ENCODE measurements at regions not wholly inside any gene's neighbourhood (a gene's known extent, or its start where the extent isn't known, plus 50 kb on each side); places are given as distances from the start of the nearest gene placed in this dataset.
A peak's percentile ranks its signal among the peaks of the same experiment; 100 is the strongest.

DNA sequence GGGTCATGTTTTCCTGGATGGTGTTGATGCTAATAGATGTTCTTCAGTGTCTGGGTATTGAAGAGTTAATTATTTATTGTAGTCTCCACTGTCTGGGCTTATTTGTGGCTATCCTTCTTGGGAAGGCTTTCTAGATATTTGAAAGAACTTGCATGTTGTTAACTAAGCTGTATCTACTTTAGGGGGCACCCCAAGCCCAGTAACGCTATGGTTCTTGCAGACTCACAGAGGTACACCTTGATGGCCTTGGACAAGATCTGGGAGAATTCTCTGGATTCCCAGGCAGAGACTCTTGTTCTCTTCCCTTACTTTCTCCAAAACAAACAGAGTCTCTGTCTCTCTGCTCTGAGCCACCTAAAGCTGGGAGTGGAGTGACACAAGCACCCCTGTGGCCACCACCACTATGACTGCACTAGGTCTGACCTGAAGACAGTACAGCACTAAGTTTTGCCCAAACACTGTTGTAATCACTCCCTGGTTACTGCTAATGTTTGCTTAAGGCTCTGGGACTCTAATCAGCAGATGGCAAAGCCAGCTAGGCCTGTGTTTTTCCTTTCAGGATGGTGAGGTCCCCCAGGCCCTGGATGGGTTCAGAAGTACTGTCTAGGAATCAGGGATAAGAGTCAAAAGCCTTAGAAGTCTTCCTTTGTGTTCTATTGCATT is 76.5 kb upstream of the C1orf21 start:
- no peak overlapping the region for H2AK5ac ChIP-seq (ENCODE audit: insufficient read length, low read length)
- H3K56ac ChIP-seq (ENCODE audit: insufficient read length, low read depth, low read length): no peak overlapping the region
- H3K27ac ChIP-seq (ENCODE audit: insufficient read length, low read depth, low read length): no peak overlapping the region
- peaks cover 2% of the 10 kb centered on the region for H3K27me3 Mint-ChIP-seq (ENCODE audit: low read depth)
- H3K36me3 Mint-ChIP-seq (ENCODE audit: insufficient read depth in 1 of 3, low read depth in 3 of 3): peaks cover 0 to 17% (median 2%) of the 10 kb centered on the region in 3 experiments; a peak in 3 of 7 replicates
- no peak overlapping the region for H2BK20ac ChIP-seq (ENCODE audit: low read depth, low read length, poor library complexity, severe bottlenecking)
- no peak overlapping the region for H3K14ac ChIP-seq (ENCODE audit: insufficient read depth, low read length)
- no peak overlapping the region for H4K8ac ChIP-seq (replicated peaks; ENCODE audit: insufficient read length, low read depth, low read length)
- DNase-seq: no peak
- H3K4ac ChIP-seq (ENCODE audit: low read depth, low read length): no peak overlapping the region
- no peaks in the 10 kb centered on the region for H3K23me2 ChIP-seq (ENCODE audit: insufficient read length, low read depth, low read length, poor library complexity, severe bottlenecking)
- H4K20me1 ChIP-seq (ENCODE audit: control insufficient read depth, insufficient read depth, insufficient read length): no peaks in the 10 kb centered on the region
- H2BK15ac ChIP-seq (ENCODE audit: low read depth, low read length): no peak overlapping the region
- H4K5ac ChIP-seq (ENCODE audit: insufficient read length, low read depth, low read length): no peak overlapping the region
- no peak overlapping the region for H3K23ac ChIP-seq (ENCODE audit: insufficient read length, low read depth, low read length)
- H3K4me1 ChIP-seq (ENCODE audit: insufficient read depth, low read length): no peaks in the 10 kb centered on the region
- H3K4me3 Mint-ChIP-seq: no peak overlapping the region
- no peak overlapping the region for H2BK12ac ChIP-seq (ENCODE audit: insufficient read length, low read depth, low read length)
- peaks cover 4 to 9% of the 10 kb centered on the region in 2 experiments; a peak in 3 of 4 replicates for H3K4me1 Mint-ChIP-seq
- H2AFZ ChIP-seq (ENCODE audit: low read length): no peak overlapping the region
- no peaks in the 10 kb centered on the region for H3K79me2 ChIP-seq (ENCODE audit: insufficient read depth, low read length)
- no peak overlapping the region for H4K91ac ChIP-seq (ENCODE audit: insufficient read length, low read depth, low read length)
- no peak overlapping the region for H3K4me2 ChIP-seq (ENCODE audit: insufficient read depth, insufficient read length, low read length)
- no peak overlapping the region for H2BK120ac ChIP-seq (ENCODE audit: low read depth, low read length, poor library complexity, severe bottlenecking)
- no peaks in the 10 kb centered on the region for H3K27me3 ChIP-seq (ENCODE audit: insufficient read depth, low read length)
- 0 out of 3 replicates have a peak, but pooled peaks have one; percentile 21 for TF ChIP-seq CTCF (conservative IDR thresholded peaks at IDR 0.05)
- WGBS (ENCODE audit: extremely low coverage, insufficient read length, low lambda C conversion rate): no CpG with 5 or more reads among the region's 1 CpG
- H3T11ph ChIP-seq (ENCODE audit: low read length): no peak overlapping the region
- H2BK5ac ChIP-seq (ENCODE audit: insufficient read length, low read length): no peak overlapping the region
- no peak overlapping the region for H3K9ac ChIP-seq (ENCODE audit: extremely low read depth, insufficient read length, low read length)
- H3K9me3 ChIP-seq (ENCODE audit: control insufficient read depth, low read depth, low read length): no peaks in the 10 kb centered on the region
- H3K79me1 ChIP-seq (ENCODE audit: insufficient read depth, low read depth, low read length, poor library complexity, severe bottlenecking): no peaks in the 10 kb centered on the region
- no peak overlapping the region for H3K18ac ChIP-seq (ENCODE audit: insufficient read length, low read depth, low read length)
- H3K27ac Mint-ChIP-seq: no peak overlapping the region; a peak in 1 of 7 replicates
- H3K9me3 Mint-ChIP-seq: peaks cover 9 to 13% of the 10 kb centered on the region in 2 experiments
